ENCODE measurements at regions not wholly inside any gene's neighbourhood (a gene's known extent, or its start where the extent isn't known, plus 50 kb on each side); places are given as distances from the start of the nearest gene placed in this dataset.

GRCh38 chr5:173493846-173494245 lies 122.6 kb downstream of the BOD1 start:
- Histone ChIP-seq H3K27me3 (ENCODE audit: low read depth, low read length) (peaks cover 23% of the 10 kb centered on the region; the same call in 1 of the 2 replicates), H2AFZ (ENCODE audit: low read depth, low read length) (no peak overlapping the region), H3K9me3 (ENCODE audit: insufficient read depth, low read length) (no peaks in the 10 kb centered on the region), H3K4me2 (ENCODE audit: low read length) (no peak overlapping the region), H3K27ac (ENCODE audit: low read length) (no peak overlapping the region), H3K36me3 (replicated peaks; ENCODE audit: low read depth, low read length) (no peaks in the 10 kb centered on the region), H3K9ac (ENCODE audit: low read length) (no peak overlapping the region), H3K79me2 (ENCODE audit: low read length) (no peaks in the 10 kb centered on the region), H3K4me3 (ENCODE audit: low read length) (no peak overlapping the region), H3K4me1 (ENCODE audit: low read length) (no peaks in the 10 kb centered on the region), H4K20me1 (ENCODE audit: insufficient read depth, low read length) (no peaks in the 10 kb centered on the region)
- TF ChIP-seq EZH2phosphoT487 (IDR thresholded peaks at IDR 0.05; ENCODE audit: low read depth): no peak
- no peak for TF ChIP-seq CTCF (IDR thresholded peaks at IDR 0.05; ENCODE audit: low read depth, low read length)

GRCh38 chr5:173493040-173493439 lies 123.4 kb downstream of the BOD1 start:
- no peak overlapping the region for H3K4me2 ChIP-seq (ENCODE audit: low read length)
- H3K9me3 ChIP-seq (ENCODE audit: insufficient read depth, low read length): no peaks in the 10 kb centered on the region
- no peak overlapping the region for H3K9ac ChIP-seq (ENCODE audit: low read length)
- H3K4me3 ChIP-seq (ENCODE audit: low read length): no peak overlapping the region
- H4K20me1 ChIP-seq (ENCODE audit: insufficient read depth, low read length): no peaks in the 10 kb centered on the region
- H3K36me3 ChIP-seq (replicated peaks; ENCODE audit: low read depth, low read length): no peaks in the 10 kb centered on the region
- H3K79me2 ChIP-seq (ENCODE audit: low read length): no peaks in the 10 kb centered on the region
- H3K27ac ChIP-seq (ENCODE audit: low read length): no peak overlapping the region
- peaks cover 27% of the 10 kb centered on the region; the same call in 1 of the 2 replicates for H3K27me3 ChIP-seq (ENCODE audit: low read depth, low read length)
- TF ChIP-seq EZH2phosphoT487 (IDR thresholded peaks at IDR 0.05; ENCODE audit: low read depth) (no peak), CTCF (IDR thresholded peaks at IDR 0.05; ENCODE audit: low read depth, low read length) (no peak)
- no peak overlapping the region for H2AFZ ChIP-seq (ENCODE audit: low read depth, low read length)
- no peaks in the 10 kb centered on the region for H3K4me1 ChIP-seq (ENCODE audit: low read length)

GRCh38 chr5:173490681-173491080 lies 125.8 kb downstream of the BOD1 start:
- Histone ChIP-seq H3K4me1 (ENCODE audit: low read length) (no peaks in the 10 kb centered on the region), H3K27ac (ENCODE audit: low read length) (no peak overlapping the region), H3K79me2 (ENCODE audit: low read length) (no peaks in the 10 kb centered on the region), H3K4me3 (ENCODE audit: low read length) (no peak overlapping the region), H3K9me3 (ENCODE audit: insufficient read depth, low read length) (no peaks in the 10 kb centered on the region), H4K20me1 (ENCODE audit: insufficient read depth, low read length) (no peaks in the 10 kb centered on the region), H3K27me3 (ENCODE audit: low read depth, low read length) (peaks cover 43% of the 10 kb centered on the region; the same call in 1 of the 2 replicates), H2AFZ (ENCODE audit: low read depth, low read length) (no peak overlapping the region), H3K4me2 (ENCODE audit: low read length) (no peak overlapping the region), H3K9ac (ENCODE audit: low read length) (no peak overlapping the region), H3K36me3 (replicated peaks; ENCODE audit: low read depth, low read length) (no peaks in the 10 kb centered on the region)
- TF ChIP-seq EZH2phosphoT487 (IDR thresholded peaks at IDR 0.05; ENCODE audit: low read depth): no peak
- TF ChIP-seq CTCF (IDR thresholded peaks at IDR 0.05; ENCODE audit: low read depth, low read length): no peak

- Histone ChIP-seq H3K79me2 (ENCODE audit: low read length) (no peaks in the 10 kb centered on the region), H4K20me1 (ENCODE audit: insufficient read depth, low read length) (no peaks in the 10 kb centered on the region), H3K9me3 (ENCODE audit: insufficient read depth, low read length) (no peaks in the 10 kb centered on the region), H2AFZ (ENCODE audit: low read depth, low read length) (no peak overlapping the region), H3K4me3 (ENCODE audit: low read length) (no peak overlapping the region), H3K27me3 (ENCODE audit: low read depth, low read length) (peaks cover 38% of the 10 kb centered on the region; the same call in 1 of the 2 replicates), H3K9ac (ENCODE audit: low read length) (no peak overlapping the region), H3K4me1 (ENCODE audit: low read length) (no peaks in the 10 kb centered on the region), H3K4me2 (ENCODE audit: low read length) (no peak overlapping the region), H3K36me3 (replicated peaks; ENCODE audit: low read depth, low read length) (no peaks in the 10 kb centered on the region), H3K27ac (ENCODE audit: low read length) (no peak overlapping the region)
- TF ChIP-seq CTCF (IDR thresholded peaks at IDR 0.05; ENCODE audit: low read depth, low read length): no peak
- TF ChIP-seq EZH2phosphoT487 (IDR thresholded peaks at IDR 0.05; ENCODE audit: low read depth): no peak
These were observed 128.3 kb downstream of the BOD1 start for GRCh38 chr5:173488144-173488543.
